ENCODE measurements at regions not wholly inside any gene's neighbourhood (a gene's known extent, or its start where the extent isn't known, plus 50 kb on each side); places are given as distances from the start of the nearest gene placed in this dataset.

DNA sequence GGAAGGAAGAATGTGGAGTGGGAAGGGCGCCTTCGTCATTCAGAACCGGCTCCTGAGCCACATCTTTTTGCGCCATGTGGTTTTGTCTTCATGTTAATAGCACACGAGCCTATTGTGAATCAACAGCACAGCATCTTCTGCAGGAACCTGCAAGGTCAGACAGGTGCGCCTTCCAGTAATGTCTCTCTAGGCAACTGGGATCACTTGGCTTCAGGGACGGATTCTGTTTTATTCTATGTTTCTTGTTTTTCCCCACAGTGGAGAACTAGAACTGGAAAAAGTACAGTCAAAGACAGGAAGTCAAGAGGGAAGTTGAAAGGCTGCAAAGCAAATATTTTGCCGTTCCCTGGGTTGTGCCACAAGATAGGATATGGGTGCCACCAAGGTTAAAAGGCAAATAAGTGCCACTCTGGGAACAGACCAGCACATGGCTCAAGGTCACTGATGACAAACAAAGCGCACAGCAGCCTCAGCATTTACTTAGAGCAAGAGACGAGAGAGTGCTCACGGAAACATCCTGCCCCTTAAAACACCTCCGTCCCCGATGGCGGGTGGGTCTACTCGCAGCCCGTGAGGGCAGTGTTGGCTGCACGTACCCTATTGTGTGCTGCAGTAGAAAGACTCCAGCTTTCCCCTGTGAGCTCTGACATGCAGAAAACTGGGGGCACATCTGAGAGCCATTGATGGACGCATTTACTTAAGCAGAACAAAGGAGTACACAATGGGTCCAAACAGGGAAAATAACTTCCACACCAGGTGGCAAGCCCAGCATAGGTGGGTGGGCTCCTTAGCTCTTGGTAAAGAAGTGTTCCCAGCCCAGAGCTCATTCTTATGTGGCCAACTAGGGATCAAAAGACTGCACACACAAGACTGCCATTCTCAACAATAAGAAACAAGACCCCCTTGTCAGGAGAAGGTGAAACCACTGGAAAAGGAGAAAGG, 107.2 kb upstream of the PARD3B start:
- no peak for DNase-seq

DNA sequence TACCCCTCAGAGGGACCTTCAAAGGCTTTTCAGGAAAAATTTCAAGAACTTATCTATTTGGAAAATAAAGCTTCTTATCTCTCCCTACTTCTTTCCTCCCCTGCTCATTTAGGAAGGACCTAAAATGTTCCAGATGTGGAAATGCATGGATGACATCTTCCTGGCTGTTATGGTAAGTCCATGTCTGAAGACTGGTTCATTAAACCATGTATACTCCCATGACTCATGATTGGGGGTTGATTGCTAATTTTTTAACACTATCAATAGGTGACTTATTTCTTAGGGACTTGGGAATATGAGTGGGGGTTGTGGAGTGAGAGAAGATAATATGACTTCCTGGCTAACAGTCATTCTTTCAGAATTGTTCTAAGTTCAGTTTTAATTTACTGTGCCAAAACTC, 104.0 kb upstream of the PARD3B start:
- no peak for DNase-seq

DNA sequence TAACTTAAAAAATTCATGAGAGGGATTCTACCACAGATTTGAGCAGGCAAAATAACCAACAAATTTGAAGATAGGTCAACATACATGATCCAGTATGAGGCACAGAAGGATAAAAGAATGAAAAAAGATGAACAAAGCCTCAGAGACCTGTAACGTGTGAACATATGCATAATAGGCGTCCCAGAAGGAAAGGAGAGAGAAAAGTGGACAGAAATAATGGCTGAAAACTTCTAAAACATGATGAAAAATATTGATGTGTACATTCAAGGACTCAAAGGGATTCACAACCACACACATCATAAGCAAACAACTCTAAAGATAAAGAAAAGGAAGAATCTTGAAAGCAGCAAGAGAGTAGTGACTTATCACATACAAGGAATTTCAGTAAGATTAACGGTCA, 100.1 kb upstream of the PARD3B start:
- no peak for DNase-seq

DNA sequence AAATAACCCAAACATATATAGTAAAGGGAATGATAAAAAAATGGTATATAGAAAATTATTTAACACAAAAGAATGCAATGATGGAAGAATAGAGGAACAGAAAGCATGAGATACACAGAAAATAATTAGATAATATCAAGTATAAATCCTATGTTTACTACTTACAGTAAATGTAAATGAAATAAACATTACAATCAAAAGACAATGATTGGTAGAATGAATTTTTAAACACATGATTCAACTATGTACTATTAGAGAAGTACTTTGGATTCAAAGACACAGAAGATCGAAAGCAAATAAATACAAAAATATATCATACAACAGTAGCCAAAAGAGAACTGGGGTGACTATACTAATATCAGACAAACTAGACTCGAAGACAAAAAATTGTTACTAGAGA, 97.6 kb upstream of the PARD3B start:
- no peak for DNase-seq

DNA sequence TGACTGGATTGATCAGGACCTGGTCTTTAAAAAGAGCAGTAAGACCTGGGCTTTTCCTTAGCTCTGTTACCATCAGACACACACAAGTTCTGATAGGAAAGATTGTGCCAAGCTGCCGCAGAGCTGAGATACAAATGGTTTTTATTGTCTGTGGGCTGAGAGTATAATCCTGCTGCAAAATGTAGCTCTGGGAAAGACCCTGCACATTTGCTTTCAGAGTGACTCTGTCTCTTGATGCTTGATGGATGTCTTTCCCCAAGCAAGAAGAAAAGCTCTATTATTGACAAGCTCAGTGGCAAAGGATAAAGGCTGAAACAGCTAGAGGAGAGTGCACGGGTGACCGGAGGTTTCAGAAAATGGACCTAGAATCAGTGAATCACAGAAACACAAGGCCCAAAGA, 95.3 kb upstream of the PARD3B start:
- no peak for DNase-seq

DNA sequence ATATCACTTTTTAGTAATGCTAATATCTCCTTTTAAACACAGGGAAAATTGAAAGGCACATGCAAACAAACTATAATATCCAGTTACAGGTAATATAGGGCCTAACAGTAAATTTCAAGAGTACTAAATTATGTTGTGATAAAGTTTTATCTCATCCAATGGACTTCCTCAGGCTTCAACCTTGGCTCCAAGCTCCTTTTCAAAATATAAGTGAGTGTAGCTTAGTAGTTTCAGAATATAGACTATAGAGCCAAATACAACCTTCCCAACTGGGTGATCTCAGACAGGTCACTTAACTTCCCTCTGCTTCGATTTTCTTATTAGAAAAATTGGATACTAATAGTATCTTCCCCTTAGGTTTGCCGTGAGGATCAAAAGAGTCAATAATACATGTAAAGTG, 93.5 kb upstream of the PARD3B start:
- no peak for DNase-seq

DNA sequence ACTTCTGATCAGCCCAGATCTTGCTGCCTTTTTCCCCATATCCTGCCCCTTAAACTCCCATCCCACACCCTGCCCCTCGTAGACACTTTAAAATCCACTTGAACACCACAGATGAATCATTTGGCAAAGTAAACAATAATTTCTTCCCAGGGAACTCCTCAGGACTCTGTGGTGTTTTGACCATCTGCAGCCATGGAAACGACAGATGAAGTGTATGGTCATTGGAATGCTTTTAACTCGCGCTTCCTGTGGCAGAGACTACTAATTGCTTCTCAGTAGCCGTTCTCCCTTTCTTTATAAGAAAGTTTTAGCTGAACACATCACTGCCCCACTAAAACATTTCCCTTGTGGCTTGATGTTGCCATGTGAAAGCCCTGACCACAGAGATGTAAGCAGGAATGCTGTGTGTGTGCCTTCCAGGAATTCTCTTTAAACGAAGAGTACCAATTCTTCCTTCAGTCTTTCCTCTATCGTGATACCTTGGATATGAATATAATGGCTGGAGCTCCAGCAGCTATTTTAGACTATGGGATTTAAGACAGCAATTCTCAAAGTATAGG, 92.7 kb upstream of the PARD3B start:
- no peak for DNase-seq

DNA sequence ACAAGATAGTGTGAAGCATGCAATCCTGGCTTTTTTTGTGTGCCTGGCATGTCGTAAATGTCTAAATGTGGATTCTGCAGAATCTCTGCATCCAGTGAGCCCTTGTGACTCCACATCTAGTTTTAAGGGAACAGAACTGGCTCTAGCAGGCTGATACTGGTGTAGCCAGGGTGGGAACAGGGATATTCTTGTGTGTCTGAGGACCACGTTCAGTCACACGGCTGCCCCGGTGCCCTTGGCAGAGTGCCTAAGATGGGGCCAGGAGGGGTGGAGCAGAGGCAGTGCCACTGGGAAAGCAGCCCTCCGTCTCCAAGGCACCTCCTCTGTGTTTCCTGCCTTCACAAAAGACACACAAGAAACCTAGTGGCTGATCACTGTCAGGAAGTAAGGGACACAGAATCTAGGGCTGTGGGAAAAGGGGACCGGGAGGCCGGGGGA, 91.5 kb upstream of the PARD3B start:
- no peak for DNase-seq

DNA sequence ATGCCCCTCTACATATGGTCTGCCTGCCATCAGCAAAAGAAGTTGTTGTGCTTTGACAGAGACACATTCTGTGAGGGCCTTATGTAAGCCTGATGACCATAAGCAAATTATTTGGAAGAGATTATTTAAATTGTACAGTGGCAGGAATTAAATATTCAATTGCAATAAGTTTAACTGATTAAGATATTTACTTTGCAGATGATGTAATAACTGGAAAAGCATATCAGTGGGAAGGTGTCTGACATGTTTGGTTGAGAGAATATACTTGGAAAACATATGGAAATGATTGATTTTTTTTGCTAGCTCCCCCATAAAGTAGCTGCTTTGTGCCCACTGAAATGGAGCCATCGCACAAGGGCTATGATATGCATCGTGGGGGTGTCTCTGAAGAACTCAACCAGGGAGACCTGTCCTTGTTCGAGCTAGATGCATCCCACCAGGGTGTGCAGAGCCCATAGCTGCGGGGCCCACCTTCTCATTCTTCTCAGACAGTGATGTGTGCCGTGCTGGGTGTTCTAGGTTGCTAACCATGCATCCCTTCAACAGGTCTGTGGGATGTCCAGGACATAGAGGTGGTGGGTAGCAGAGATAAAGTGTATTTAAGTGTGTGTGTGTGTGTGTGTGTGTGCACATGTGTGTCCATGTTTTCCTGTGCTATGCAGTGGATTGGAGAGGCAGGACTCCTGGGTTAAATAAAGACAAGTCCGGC, 90.4 kb upstream of the PARD3B start:
- DNase-seq, result no peak

DNA sequence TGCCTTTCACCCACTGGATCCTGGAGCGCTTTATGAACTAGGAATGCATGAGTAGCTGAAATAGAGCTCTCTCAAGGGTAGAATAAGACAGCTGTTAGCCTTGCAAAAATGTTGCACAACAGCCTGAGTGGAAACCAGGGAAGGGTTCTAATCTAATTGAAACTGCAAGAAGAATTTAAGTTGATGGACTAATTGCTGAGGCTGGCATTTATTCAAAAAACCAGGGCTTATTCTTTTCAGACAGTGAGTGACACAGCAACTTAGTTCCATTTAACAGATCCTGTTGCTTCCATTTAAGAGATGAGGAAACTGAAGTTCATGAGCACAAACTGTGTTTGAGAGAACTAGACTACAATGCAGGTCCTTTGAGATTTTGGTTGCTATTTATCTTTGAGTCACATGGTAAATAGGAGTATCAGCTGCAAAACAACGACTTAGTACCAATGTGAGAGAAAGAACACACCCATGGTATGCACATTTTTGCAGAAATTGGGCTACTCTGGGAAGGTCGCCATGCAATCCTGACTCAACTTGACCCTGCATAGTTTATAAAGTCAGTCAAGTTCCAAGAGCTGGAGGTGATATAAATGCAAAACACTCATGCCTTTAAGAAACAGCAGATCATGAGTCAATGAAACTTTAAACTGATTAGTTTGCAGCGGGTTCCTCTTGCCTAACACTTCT, 76.4 kb upstream of the PARD3B start:
- no peak for DNase-seq

DNA sequence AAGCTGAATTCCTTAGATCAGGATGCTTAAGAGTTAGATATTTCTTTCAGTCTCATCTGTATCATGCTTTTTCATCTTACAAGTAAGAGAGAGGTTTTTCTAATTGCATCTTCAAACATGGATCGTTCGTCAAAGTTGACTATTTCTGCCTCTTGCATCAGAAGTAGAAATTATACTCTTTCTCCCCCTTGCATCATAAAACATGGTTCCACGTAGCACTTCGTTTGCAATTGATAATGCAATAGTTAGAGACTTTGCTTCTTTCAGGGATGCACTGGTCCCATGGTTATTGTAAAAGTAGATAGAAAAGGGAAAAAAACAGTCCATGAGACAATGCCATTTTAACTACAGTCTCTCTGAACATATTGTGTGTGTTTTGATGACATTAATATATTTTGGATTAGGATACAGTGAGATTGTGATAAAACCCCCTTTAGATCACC, 75.1 kb upstream of the PARD3B start:
- no peak for DNase-seq

DNA sequence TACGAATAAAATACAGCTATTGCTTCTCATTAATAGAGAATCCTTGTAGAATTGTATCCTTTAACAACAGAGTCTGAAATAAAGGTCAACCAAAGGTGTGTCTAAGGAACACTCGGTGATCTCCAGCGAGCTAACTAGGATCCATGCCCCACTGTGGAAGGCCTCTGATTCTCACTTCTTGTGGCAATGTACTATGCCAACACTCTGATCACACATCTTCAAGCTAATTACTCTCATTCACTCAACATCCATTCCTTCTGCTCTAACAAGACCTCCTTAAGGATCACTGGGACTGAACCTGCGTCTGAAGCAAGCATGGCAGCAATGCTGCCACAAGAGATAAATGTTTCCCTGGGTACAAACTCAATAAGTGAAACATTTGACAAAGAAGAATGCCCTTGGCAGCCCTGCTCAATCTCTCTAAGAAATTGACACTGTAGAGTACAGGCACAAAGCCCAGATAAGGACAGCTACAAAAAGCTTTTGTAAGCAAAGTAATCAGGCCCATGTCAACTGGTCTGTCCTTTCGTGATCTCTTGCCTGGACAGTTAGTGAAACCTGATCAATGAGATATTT, 74.6 kb upstream of the PARD3B start:
- DNase-seq, result no peak

DNA sequence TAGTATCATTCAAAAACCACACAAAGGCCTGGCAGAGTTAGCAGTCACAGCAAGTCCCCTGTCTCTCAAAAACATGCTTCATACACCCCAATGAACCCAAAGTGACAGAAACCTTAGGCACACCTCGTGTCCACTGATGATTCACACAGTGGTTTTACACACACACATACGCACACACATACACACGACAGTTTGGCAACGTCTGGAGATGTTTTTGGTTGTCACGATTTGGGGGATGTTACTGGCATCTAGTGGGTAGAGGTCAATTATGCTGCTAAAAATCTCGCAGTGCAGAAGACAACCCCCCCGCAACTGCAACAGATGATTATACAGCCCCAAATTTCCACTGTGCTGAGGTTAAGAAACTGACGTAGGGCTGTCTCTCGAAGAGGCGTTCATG, 72.9 kb upstream of the PARD3B start:
- DNase-seq, result no peak

DNA sequence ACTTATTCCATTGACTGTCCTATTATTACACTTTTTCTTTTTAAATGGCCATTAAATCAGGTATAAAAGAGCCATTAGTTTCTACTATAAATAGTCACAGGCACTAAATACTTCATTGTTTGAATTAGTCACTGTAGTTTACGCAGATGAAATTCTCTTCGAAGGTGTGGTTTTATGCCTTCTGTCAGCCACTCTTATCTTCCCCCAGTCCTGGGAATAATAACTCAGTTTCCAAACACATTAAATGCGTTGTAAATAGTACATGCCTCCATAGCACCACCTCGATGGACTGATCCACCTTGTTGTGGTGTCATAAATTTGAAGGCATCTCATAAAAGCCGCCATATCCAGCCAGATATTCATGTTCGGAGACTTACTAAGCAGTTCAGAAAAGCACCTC, 72.1 kb upstream of the PARD3B start:
- DNase-seq, result no peak

DNA sequence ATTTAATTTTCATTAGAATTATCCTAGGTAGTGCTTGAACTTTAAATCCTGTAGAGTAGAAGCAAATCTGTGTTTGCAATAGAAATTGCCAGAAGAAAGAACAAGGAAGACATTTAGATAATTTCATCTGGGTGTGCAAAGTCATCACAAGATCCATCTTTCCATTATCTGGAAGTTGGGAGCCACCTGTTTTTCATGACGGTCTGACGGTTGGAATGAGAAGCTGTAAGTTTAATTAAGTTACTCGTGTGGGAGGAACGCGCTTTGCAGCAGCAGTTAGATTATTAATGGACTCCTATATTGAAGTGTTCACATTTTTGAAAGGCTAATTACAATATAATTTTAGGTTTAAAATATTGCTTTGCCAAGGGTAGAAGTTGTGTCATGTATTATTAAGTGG, 69.9 kb upstream of the PARD3B start:
- DNase-seq, result no peak

DNA sequence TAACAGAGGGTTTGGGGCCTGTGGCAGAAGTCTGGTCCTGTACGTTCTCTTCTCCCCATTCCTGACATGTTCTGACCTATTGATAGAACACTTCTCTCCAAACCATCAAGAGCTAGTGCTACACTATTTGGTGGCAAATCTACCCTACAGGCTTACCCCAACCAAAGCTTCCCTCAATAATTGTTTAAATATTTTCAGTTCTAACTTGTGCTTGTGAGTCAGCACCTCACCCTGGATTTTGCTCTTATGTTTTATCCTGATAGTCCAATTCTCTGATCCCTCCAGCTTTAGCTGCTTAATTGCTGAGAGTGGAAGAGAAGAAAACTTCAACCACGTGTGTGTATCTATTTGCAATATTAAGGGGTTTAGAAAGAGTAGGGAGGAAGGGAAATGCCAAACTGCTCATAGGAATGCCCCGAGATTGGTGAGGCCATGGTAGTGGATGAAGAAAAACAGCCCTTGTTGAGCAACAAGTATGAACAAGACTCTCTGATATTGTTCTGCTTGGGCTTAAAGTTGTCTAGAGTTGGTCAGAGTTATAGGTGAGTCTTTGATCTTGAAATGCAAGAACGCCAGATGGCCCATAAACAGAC, 67.8 kb upstream of the PARD3B start:
- no peak for DNase-seq

DNA sequence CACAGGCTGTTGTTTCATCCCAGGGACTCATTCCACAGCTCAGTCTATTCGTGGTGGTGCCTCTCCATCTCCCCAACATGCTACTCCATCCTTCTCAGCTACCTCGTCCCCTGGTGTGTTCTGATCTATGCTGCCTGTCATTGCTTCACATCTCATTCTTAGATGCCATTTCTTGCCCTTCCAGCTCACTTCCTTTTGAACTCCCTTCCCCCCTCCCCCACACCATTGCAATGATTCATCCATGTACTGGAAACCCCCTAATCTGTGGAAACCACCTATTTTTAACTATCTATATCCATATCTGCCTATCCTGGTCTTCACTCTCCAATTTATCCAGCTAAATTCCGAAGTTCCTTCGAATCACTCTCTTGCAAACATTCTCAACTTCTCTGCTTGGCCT, 65.7 kb upstream of the PARD3B start:
- peak in 1 of 5 donors; percentile 10 for DNase-seq

DNA sequence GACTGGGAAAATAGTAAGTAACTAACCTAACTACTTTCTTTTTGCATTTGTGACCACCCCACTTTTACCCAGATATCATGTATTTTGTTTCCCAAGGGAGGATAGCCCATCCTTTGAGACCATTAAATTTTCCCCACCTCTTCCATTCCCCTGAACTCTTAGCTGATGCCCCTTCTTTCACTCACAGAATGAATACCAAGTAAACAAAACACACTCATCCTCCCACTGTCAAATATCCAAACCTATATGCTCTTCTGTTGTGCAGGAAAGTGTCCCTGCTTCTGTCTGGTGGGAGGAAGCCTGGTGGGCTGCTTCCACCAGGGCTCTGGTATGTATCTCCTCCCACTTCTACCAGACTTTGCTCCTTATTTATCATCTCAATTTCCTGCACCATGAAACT, 64.6 kb upstream of the PARD3B start:
- DNase-seq, result no peak

DNA sequence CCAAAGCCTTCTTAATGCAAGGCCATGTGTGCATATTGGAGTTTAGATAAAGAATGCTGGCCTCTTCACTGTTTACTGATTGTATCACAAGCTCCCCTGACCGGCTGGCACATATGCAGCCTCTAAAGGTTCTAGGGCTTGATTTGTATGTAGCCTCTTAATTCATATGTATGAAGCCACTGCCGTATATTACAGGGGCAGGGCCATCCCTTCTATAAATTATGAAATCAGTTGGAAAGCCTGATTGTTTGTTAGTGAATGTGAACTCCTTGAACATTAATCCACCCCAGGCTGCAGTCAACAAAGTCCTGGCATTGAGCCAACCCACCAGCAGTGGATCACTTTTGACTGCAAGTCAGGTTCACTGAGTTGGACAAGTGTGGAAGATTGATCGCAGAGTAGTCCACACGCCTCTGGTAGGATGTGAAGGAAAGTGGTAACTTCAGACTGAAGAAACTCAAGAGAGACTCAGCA, 61.6 kb upstream of the PARD3B start:
- DNase-seq, result no peak

DNA sequence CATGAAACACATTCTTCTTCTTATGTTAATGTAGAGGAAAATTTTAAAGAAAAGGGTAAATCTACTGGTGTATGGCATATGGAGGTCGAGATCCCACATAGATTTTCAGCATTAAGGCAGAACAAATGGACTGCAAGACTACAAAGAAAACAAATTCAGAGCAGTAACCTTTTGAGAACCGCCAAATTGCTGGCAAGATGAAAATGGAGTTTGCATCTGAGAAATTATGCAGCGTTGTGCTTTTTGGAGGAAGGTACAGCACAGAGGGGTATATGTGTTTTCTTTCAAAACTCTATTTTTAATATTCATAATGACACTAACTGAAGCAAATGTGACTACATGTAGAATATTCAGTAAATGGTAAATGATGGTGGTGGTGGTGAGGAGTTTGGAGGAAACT, 59.0 kb upstream of the PARD3B start:
- DNase-seq, result no peak

DNA sequence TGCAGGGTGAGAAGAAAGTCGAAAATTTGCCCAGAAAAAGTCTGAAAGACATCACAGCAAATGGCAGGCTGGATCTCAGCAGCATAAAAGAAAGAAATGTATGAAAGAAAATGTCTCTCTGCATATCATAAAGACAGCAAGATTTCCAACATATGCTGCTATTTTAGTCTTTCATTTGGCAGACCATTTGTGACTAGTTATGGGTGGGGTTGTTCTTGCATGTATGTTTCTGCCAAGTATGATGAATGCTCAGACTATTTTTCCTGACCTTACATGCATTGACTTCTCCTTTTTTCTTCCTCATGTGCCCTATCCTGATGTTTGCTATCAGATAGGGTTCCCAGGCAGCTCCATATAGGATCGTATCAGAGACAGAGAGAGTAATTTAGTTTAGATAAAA, 58.5 kb upstream of the PARD3B start:
- DNase-seq, result no peak
